ENCODE measurements at regions not wholly inside any gene's neighbourhood (a gene's known extent, or its start where the extent isn't known, plus 50 kb on each side); places are given as distances from the start of the nearest gene placed in this dataset.

DNA sequence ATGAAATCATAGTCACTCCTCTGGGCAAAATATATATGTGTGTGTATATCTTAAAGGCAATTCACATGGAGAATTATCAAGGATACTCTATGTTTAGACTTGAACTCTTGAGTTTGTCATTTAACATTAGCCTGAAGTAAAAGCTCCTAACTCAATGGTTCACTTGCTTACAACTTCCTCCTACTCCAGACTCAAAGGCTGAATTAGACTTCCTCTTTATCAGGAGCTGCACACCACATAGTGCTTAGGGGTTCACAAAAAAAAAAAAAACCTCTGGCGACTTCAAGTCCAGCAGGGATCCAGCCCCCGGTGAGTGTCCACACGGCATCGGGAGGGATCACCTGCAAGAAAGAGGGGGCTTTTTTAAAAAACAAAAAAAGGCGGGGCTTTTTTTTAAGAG lies 68.2 kb upstream of the LSM14A start:
- Histone ChIP-seq H3K9me2 (no peaks in the 10 kb centered on the region), H3K27ac (ENCODE audit: low read depth in 2 of 2, low read length in 1 of 2) (no peak overlapping the region), H3K27me3 (ENCODE audit: insufficient read depth) (no peaks in the 10 kb centered on the region), H3K4me1 (ENCODE audit: control insufficient read depth in 1 of 2, insufficient read depth in 2 of 2, low read depth in 1 of 2, low read length in 1 of 2) (no peaks in the 10 kb centered on the region), H3K79me2 (ENCODE audit: insufficient read depth) (no peaks in the 10 kb centered on the region), H3K4me3 (ENCODE audit: low read depth in 2 of 2, low read length in 1 of 2) (no peak overlapping the region), H3K36me3 (replicated peaks in 1 of 2; ENCODE audit: control insufficient read depth in 1 of 2, insufficient read depth in 2 of 2, low read length in 1 of 2) (no peaks in the 10 kb centered on the region), H3F3A (replicated peaks; ENCODE audit: insufficient read depth) (no peaks in the 10 kb centered on the region), H3K9ac (no peak overlapping the region), H3K4me2 (no peak overlapping the region), H2AFZ (ENCODE audit: low read depth) (no peak overlapping the region), H4K20me1 (ENCODE audit: insufficient read depth) (no peaks in the 10 kb centered on the region), H3K9me3 (no peaks in the 10 kb centered on the region)
- ChIA-PET POLR2A (no interaction called here), CTCF (interaction anchor here (1.0 to 9.5 kb wide), 4 partner anchors 8 to 326 kb away, joined by 4 to 127 read pairs (median 34); no protein-coding TSS in a partner anchor)
- TF ChIP-seq RAD21 (IDR thresholded peaks at IDR 0.05; ENCODE audit: low read length) (no peak), ELF1 (IDR thresholded peaks at IDR 0.05) (no peak), YY1 (IDR thresholded peaks at IDR 0.05; ENCODE audit: low read depth) (no peak), EP300 (IDR thresholded peaks at IDR 0.05; ENCODE audit: borderline replicate concordance in 1 of 2, low read depth in 1 of 2, low read length in 1 of 2) (no peak), FOSL2 (IDR thresholded peaks at IDR 0.05; ENCODE audit: borderline replicate concordance, low read depth) (no peak), NFIC (IDR thresholded peaks at IDR 0.05; ENCODE audit: borderline replicate concordance) (no peak), NRF1 (IDR thresholded peaks at IDR 0.05; ENCODE audit: low read depth, low read length) (no peak), FOXM1 (IDR thresholded peaks at IDR 0.05; ENCODE audit: low read depth) (no peak), MXI1 (IDR thresholded peaks at IDR 0.05; ENCODE audit: low read depth, low read length) (no peak), SMC3 (IDR thresholded peaks at IDR 0.05; ENCODE audit: low read depth, low read length) (no peak), MEF2A (IDR thresholded peaks at IDR 0.05; ENCODE audit: borderline replicate concordance, low read depth) (no peak)
- DNase-seq, result no peak
- 70% methylated on average over 5 of the region's 5 CpGs for WGBS (ENCODE audit: low lambda C conversion rate)

GRCh38 chr19:34104557-34104956 lies 67.7 kb upstream of the LSM14A start:
- no peak for DNase-seq
- Histone ChIP-seq H3K36me3 (replicated peaks in 1 of 2; ENCODE audit: control insufficient read depth in 1 of 2, insufficient read depth in 2 of 2, low read length in 1 of 2) (no peaks in the 10 kb centered on the region), H3K79me2 (ENCODE audit: insufficient read depth) (no peaks in the 10 kb centered on the region), H3K4me3 (ENCODE audit: low read depth in 2 of 2, low read length in 1 of 2) (no peak overlapping the region), H3K27ac (ENCODE audit: low read depth in 2 of 2, low read length in 1 of 2) (no peak overlapping the region), H3F3A (replicated peaks; ENCODE audit: insufficient read depth) (no peaks in the 10 kb centered on the region), H2AFZ (ENCODE audit: low read depth) (no peak overlapping the region), H3K27me3 (ENCODE audit: insufficient read depth) (no peaks in the 10 kb centered on the region), H3K9ac (no peak overlapping the region), H3K9me2 (no peaks in the 10 kb centered on the region), H3K4me2 (no peak overlapping the region), H3K4me1 (ENCODE audit: control insufficient read depth in 1 of 2, insufficient read depth in 2 of 2, low read depth in 1 of 2, low read length in 1 of 2) (no peaks in the 10 kb centered on the region), H4K20me1 (ENCODE audit: insufficient read depth) (no peaks in the 10 kb centered on the region), H3K9me3 (no peaks in the 10 kb centered on the region)
- no peak for TF ChIP-seq RFX5 (IDR thresholded peaks at IDR 0.05; ENCODE audit: low read length)
- TF ChIP-seq RXRA (IDR thresholded peaks at IDR 0.05; ENCODE audit: borderline replicate concordance, low read depth), result no peak
- no peak for TF ChIP-seq TAF1 (IDR thresholded peaks at IDR 0.05; ENCODE audit: borderline replicate concordance, low read depth, low read length)
- TF ChIP-seq, protein P1, sequence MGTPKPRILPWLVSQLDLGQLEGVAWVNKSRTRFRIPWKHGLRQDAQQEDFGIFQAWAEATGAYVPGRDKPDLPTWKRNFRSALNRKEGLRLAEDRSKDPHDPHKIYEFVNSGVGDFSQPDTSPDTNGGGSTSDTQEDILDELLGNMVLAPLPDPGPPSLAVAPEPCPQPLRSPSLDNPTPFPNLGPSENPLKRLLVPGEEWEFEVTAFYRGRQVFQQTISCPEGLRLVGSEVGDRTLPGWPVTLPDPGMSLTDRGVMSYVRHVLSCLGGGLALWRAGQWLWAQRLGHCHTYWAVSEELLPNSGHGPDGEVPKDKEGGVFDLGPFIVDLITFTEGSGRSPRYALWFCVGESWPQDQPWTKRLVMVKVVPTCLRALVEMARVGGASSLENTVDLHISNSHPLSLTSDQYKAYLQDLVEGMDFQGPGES (IDR thresholded peaks at IDR 0.05; ENCODE audit: low read depth, low read length), result no peak
- TF ChIP-seq USF2 (IDR thresholded peaks at IDR 0.05; ENCODE audit: borderline replicate concordance, low read depth, low read length), result no peak
- TF ChIP-seq JUND (IDR thresholded peaks at IDR 0.05), result no peak
- no peak for TF ChIP-seq MXI1 (IDR thresholded peaks at IDR 0.05; ENCODE audit: low read depth, low read length)
- TF ChIP-seq GABPA (IDR thresholded peaks at IDR 0.05; ENCODE audit: low read depth), result no peak
- no peak for TF ChIP-seq MAX (IDR thresholded peaks at IDR 0.05; ENCODE audit: low read depth)
- WGBS (ENCODE audit: low lambda C conversion rate), result 36% methylated on average over 5 of the region's 5 CpGs
- ChIA-PET CTCF (interaction anchor here (1.0 to 9.5 kb wide), 4 partner anchors 8 to 327 kb away, joined by 4 to 127 read pairs (median 34); no protein-coding TSS in a partner anchor), POLR2A (no interaction called here)

All from SK-N-SH (cell line).